Stimulated activated CD8-positive, alpha-beta memory T cell treated with anti-CD3 and anti-CD28 coated beads, Interleukin-12 subunit alpha, Interleukin-12 subunit beta, amount 100 ng/mL, for 4 hours (primary cell): ENCODE measurements at regions not wholly inside any gene's neighbourhood (a gene's known extent, or its start where the extent isn't known, plus 50 kb on each side); places are given as distances from the start of the nearest gene placed in this dataset.

Experiments used
- DNase-seq: peaks from one replicate; pipeline ENCODE4 v3.0.0-alpha.2; 2020; ENCODE audit warnings: low read depth

DNA sequence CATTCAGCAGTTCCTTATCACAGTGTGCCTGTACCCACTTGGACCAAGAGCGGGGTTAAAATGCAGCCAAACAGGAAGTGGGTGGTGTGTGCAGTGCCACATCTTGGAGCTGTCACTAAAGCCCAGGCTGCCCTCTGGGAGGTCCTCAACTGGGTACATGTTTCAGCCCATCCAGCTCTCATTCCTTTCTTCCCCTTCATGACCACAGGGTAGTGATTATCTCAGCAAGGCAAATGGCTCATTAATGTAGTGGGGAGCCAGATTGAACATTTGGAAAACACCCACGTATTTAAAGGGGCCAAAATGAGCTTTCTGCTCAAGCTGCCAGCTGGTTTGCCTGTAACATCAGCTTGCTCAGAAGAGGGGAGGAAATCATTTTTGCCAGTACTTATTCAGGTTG lies 210.8 kb upstream of the BTG1 start:
- DNase-seq = no peak

DNA sequence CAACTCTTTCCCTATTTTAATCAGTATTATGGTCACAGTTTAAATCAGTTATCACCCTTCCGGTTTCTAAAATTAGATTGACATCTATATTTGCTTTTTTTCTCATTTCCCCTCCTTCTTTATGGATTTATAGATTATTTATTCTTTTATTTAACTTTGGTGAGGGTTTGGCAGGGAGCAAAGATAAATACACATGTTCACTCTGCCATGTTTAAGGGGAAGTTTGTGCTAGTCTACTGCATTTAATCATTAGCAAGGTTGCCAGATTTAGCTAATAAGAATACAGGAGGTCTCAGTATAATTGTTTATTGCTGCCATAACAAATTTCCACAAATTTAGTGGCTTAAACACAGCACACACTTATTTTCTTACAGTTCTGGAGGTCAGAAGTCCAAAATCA lies 204.0 kb upstream of the BTG1 start:
- no peak for DNase-seq

DNA sequence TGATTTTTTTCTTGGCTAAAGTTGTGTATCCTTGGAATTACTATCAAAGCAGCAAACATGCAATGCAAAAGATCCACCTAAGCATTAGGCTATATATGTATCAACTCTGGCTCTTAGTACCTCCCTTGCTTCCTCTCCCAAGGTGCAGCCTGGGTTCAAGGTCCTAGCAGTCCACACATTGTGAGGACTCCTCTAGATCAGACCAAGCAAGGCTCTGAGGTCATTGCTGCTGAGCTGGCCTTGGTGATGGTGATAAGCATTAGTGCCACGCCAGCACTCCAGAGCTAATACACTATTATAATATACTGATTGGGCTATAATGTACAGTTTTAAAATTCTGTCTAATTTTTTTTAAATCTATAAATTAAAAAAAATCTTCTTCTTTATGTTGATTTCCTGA lies 196.9 kb upstream of the BTG1 start:
- no peak for DNase-seq

DNA sequence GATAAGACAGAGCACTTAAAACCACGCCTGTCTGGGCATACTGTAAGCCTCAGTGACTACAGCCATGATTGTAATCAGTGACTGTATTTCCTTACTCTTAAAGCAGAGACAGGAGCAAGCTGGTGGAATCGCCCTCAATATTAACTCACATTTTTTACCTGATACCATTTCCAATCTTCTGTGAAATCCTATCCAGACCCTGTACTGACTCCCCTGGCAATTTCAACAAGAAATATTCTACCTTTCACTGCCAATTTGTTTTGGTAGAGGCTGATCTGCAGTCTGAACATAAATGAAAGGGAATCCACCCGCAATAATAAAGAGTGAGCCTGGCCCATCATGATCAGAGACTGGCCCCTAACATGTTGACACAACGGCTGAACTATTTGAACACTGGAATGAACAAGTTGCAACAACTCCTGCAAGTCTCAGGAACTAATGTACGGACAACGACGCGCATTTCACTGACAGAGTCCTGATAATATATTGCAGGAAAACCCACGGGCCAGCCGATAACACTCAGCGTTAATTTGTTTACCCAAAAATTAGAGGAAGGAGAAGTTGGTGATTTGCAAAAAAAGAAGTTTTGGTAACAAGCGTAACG lies 195.5 kb upstream of the BTG1 start:
- DNase-seq = no peak

DNA sequence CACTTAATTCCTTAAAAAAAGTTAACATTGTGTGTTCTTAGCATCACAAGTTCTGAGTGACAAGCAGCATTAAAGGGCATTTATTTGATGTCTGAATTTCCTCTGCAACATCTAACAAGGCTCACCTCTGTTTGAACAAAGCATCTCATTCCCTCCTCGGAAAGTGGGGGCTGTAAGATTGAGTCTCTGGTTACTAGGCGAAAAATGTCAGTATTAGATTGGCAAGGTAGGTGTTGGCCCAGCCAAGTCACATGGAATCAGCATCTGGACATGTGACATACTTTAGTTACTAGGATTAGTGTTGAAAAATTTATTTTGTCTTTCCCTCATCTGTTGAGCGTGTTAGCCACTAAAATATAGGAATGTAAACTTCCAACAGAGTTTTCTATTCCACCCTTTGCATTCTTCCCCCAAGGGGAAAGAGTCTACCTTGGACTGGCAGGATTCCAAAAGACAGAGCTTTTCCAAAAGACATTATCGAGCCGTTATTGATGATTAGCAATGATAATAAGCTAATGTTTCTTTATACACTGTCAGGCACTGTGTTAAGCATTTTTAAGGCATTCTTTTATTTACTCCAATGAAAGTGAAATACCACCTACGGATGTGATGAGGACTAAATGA lies 194.9 kb upstream of the BTG1 start:
- DNase-seq = no peak

GRCh38 chr12:92340003-92340402 lies 194.4 kb upstream of the BTG1 start:
- DNase-seq = no peak

- DNase-seq = no peak
Measured at GRCh38 chr12:92339198-92339821, 193.7 kb upstream of the BTG1 start.

GRCh38 chr12:92338671-92339070 lies 193.0 kb upstream of the BTG1 start:
- no peak for DNase-seq

- DNase-seq = no peak
Measured at GRCh38 chr12:92338102-92338501, 192.5 kb upstream of the BTG1 start.

- no peak for DNase-seq
Measured at GRCh38 chr12:92337128-92337527, 191.5 kb upstream of the BTG1 start.

DNA sequence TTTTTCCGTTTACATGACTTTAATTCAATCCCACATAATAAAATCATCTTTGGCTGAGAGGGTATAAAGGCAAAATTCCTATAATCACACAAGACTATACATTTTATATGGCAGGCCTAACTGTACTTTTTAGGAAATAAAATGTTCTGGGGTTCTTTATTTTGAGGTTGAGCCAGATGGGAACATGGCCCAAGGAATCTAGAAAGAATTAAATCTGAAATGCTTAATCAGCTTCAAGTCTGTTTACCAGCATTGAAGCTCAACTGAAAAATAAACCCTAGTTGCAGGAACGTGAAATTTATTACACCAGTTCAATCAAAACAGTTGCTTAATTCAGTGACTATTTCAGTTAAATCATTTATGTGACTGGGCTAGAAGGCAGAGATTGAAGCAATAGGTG lies 191.0 kb upstream of the BTG1 start:
- DNase-seq = no peak

DNA sequence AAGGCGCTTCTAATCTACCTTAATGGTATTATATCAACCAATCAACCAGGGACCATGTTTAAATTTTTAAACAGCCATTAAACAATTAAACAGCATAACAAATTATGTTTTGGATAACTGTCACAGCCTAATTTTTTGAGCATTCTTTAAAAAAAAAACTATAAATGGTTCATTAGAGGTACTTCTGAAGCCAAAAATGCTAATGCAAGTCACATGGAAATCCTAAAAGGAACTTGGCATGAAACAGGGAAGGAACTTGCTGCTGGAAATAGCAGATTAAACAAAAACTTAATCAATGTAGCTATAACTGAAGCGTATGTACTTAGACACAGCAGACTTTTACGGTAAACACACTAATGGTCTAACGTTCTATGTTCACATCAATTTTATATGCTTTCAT lies 190.2 kb upstream of the BTG1 start:
- DNase-seq = no peak

DNA sequence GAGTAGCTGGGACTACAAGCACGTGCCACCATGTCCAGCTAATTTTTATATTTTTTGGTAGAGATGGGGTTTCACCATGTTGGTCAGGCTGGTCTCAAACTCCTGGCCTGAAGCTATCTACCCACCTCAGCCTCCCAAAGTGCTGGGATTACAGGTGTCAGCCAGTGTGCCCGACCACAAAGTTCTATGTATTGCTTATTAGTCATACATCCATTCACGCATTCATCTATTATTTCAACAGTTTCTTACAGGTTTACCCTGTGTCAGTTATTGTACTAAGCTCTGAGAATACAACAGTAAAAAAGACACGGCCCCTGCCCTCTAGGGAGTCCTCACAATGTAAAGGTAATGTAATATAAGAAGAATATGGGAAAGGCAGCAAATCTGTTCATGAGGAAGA lies 188.9 kb upstream of the BTG1 start:
- no peak for DNase-seq

- no peak for DNase-seq
Measured at GRCh38 chr12:92332552-92332951, 186.9 kb upstream of the BTG1 start.

GRCh38 chr12:92331383-92331782 lies 185.7 kb upstream of the BTG1 start:
- DNase-seq = no peak

GRCh38 chr12:92330654-92331053 lies 185.0 kb upstream of the BTG1 start:
- no peak for DNase-seq

DNA sequence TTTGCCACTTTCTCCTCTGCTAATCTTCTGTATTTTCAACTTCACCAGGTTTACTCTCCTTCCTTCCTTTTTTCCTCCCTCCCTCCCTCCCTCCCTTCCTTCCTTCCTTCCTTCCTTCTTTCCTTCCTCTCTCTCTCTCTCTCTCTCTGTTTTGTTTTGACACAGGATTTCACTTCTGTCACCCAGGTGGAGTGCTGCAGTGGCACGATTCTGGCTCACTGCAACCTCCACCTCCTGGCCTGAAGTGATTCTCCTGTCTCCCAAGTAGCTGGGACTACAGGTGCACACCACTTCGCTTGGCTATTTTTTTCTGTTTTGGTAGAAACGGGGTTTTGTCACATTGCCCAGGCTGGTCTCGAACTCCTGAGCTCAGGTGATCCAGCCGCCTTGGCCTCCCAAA lies 181.2 kb upstream of the BTG1 start:
- no peak for DNase-seq

- DNase-seq = no peak
Measured at GRCh38 chr12:92324849-92325500, 179.3 kb upstream of the BTG1 start.

- no peak for DNase-seq
Measured at GRCh38 chr12:92312463-92312964, 166.9 kb upstream of the BTG1 start.

GRCh38 chr12:92304371-92305055 lies 158.9 kb upstream of the BTG1 start:
- no peak for DNase-seq

- no peak for DNase-seq
Measured at GRCh38 chr12:92302041-92302829, 156.6 kb upstream of the BTG1 start.

GRCh38 chr12:92301356-92301755 lies 155.7 kb upstream of the BTG1 start:
- no peak for DNase-seq
